Natural killer cell treated with Interleukin-12 subunit alpha and Interleukin-12 subunit beta and Interleukin-15 and Interleukin-18, amount 100 ng/mL, for 72 hours (primary cell): ENCODE measurements at regions not wholly inside any gene's neighbourhood (a gene's known extent, or its start where the extent isn't known, plus 50 kb on each side); places are given as distances from the start of the nearest gene placed in this dataset.

ENCODE experiments used
- ATAC-seq, 2 donors: fragments of 150-1000 bp; cut with Tn5 transposase in 1 of 2; sonication (Bioruptor Pico), chemical (Tn5 transposase) in 1 of 2; 2 replicates each; pipeline ENCODE4 v1.10.0; 2021
- DNase-seq: peaks from one replicate; pipeline ENCODE4 v3.0.0; 2022; ENCODE audit warnings: low spot score
- H3K27ac Mint-ChIP-seq, 2 donors: 1 replicate in 1 of 2; 2 replicates in 1 of 2; pipeline ENCODE4 v1.8.0; 2022; ENCODE audit warnings: mixed read lengths in 2 of 2, mild to moderate bottlenecking in 1 of 2, moderate library complexity in 1 of 2
- H3K27me3 Mint-ChIP-seq, 2 donors: 1 replicate in 1 of 2; 2 replicates in 1 of 2; pipeline ENCODE4 v1.8.0; 2022; ENCODE audit warnings: mixed read lengths in 2 of 2
- H3K36me3 Mint-ChIP-seq: one replicate; pipeline ENCODE4 v1.8.0; 2022; ENCODE audit warnings: mixed read lengths
- H3K4me1 Mint-ChIP-seq, 2 donors: 1 replicate in 1 of 2; 2 replicates in 1 of 2; pipeline ENCODE4 v1.8.0; 2022; ENCODE audit warnings: low read depth in 2 of 2, mixed read lengths in 2 of 2, mild to moderate bottlenecking in 1 of 2
- H3K4me3 Mint-ChIP-seq: one replicate; pipeline ENCODE4 v1.8.0; 2022; ENCODE audit warnings: mixed read lengths
- H3K9me3 Mint-ChIP-seq: 2 replicates; pipeline ENCODE4 v1.8.0; 2022; ENCODE audit warnings: mixed read lengths

DNA sequence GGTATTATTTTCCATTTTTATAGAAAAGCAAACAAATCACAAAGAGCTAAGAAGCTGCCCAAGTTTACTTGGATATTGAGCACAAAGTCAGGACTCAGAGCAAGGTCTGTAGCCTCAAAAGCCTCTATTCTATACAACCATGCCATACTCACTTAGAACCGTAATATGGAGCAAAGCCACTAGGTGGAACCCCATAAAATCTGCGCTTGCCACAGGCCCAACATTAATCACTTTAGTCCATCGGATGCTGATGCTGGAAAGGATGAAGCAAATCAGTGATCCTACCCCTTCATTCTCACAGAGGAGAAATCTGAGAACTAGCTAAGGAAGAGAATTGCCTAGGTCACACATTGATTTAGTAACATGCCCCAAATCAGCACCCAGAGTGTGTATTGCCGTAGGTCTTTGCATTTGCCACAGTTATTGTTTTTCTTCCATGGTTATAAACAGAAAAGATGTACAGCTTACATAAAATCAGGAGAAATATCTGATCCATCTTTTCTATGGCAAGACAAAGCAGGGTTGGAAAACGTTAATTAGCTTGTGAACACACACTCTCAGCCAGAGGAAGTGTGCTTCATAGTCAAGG is 56.7 kb upstream of the RAB38 start:
- H3K27me3 Mint-ChIP-seq: no peaks in the 10 kb centered on the region
- no peak overlapping the region for H3K27ac Mint-ChIP-seq
- DNase-seq: no peak
- H3K4me3 Mint-ChIP-seq: no peak overlapping the region
- H3K9me3 Mint-ChIP-seq: peaks cover 21% of the 10 kb centered on the region
- peaks cover 30% of the 10 kb centered on the region for H3K36me3 Mint-ChIP-seq
- peaks cover 0 to 10% of the 10 kb centered on the region in 2 donors for H3K4me1 Mint-ChIP-seq
- ATAC-seq: peak; percentile 48 to 71

DNA sequence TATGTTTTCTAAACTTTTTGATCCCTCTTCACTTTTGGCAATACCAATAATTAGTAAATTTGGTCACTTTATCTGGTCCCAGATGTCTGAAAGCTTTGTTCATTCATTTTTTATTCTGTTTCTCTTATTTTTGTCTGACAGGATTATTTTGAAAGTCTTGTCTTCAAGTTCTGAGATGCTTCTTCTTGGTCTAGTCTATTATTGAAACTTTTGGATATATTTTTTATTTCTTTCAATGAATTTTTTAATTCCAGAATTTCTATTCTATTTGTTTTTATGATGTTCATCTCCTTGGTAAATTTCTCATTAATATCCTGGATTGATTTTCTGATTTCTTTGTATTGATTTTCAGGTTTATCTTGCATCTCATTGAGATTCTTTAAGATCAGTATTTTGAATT is 54.1 kb upstream of the RAB38 start:
- H3K4me1 Mint-ChIP-seq: peaks cover 0 to 8% of the 10 kb centered on the region in 2 donors
- DNase-seq: no peak
- no peak overlapping the region for H3K27ac Mint-ChIP-seq
- H3K27me3 Mint-ChIP-seq: no peaks in the 10 kb centered on the region
- ATAC-seq: no peak
- peaks cover 47% of the 10 kb centered on the region for H3K36me3 Mint-ChIP-seq
- peaks cover 33% of the 10 kb centered on the region for H3K9me3 Mint-ChIP-seq
- no peak overlapping the region for H3K4me3 Mint-ChIP-seq
